HEK293T (cell line): ENCODE measurements at regions not wholly inside any gene's neighbourhood (a gene's known extent, or its start where the extent isn't known, plus 50 kb on each side); places are given as distances from the start of the nearest gene placed in this dataset.

Source experiments
- ARNT ChIP-seq: fragments of 450-650 bp; IDR thresholded peaks from 2 replicates; pipeline ENCODE4 v1.6.1; 2017; ENCODE audit warnings: mild to moderate bottlenecking
- BHLHE40 ChIP-seq: fragments of 450-650 bp; IDR thresholded peaks from 2 replicates; pipeline ENCODE4 v1.6.1; 2016; ENCODE audit warnings: mild to moderate bottlenecking, moderate library complexity, borderline replicate concordance
- ELF4 ChIP-seq: fragments of 450-650 bp; IDR thresholded peaks from 2 replicates; pipeline ENCODE4 v1.6.1; 2017; ENCODE audit warnings: antibody characterized with exemption
- FOXA1 ChIP-seq: fragments of 450-650 bp; IDR thresholded peaks from 2 replicates; pipeline ENCODE4 v1.6.1; 2016; ENCODE audit warnings: mild to moderate bottlenecking
- FOXK2 ChIP-seq: fragments of 450-650 bp; IDR thresholded peaks from 2 replicates; pipeline ENCODE4 v1.6.1; 2016; ENCODE audit warnings: mild to moderate bottlenecking
- FOXM1 ChIP-seq: fragments of 450-650 bp; IDR thresholded peaks from 2 replicates; pipeline ENCODE4 v1.6.1; 2017; ENCODE audit warnings: mild to moderate bottlenecking, borderline replicate concordance
- L3MBTL2 ChIP-seq: fragments of 450-650 bp; conservative IDR thresholded peaks from 2 replicates; pipeline ENCODE4 v1.6.1; 2016; ENCODE audit warnings: mild to moderate bottlenecking
- LEF1 ChIP-seq: fragments of 450-650 bp; IDR thresholded peaks from 2 replicates; pipeline ENCODE4 v1.6.1; 2017; ENCODE audit warnings: mild to moderate bottlenecking, borderline replicate concordance
- NFRKB ChIP-seq: fragments of 450-650 bp; IDR thresholded peaks from 2 replicates; pipeline ENCODE4 v1.6.1; 2016; ENCODE audit warnings: mild to moderate bottlenecking, moderate library complexity
- SP1 ChIP-seq: fragments of 450-650 bp; IDR thresholded peaks from 2 replicates; pipeline ENCODE4 v1.6.1; 2017
- SUZ12 ChIP-seq: fragments of 450-650 bp; IDR thresholded peaks from 2 replicates; pipeline ENCODE4 v1.6.1; 2016; ENCODE audit warnings: mild to moderate bottlenecking
- TARDBP ChIP-seq: fragments of 450-650 bp; IDR thresholded peaks from 2 replicates; pipeline ENCODE4 v1.6.1; 2016
- ZNF384 ChIP-seq: fragments of 450-650 bp; IDR thresholded peaks from 2 replicates; pipeline ENCODE4 v1.6.1; 2016
- TF ChIP-seq, protein P1 (sequence below): fragments of 450-650 bp; IDR thresholded peaks from 2 replicates; pipeline ENCODE4 v1.6.1; 2016

DNA sequence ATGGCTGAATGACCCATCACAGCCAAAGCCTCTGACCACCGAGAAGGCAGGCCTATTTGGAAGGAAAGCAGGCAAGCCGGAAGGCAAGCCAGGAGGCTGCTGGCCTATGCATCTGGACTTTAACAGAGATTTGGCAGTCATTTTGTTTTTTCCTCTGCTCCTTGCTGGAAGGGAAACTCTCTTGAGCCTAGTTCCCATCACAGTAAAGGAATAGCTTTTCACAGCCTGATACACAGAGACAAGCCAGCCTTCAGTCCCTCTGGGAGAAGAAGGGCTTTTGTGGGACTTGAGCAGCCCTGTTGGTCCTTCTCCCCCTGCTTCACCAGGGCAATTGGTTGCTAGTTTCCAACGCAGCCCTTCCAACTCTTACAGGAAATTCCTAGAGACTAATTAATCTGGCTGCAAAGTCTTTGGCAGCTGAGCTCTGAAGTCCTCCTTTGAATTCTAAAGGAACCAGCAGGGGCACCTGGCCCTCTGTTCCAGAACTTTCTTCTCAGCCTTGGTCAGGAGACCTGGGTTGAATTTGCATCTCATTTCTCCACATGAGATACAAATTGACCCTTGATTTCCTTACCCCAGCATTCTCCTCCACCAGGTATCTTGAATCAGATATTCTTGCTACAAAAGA lies 157.3 kb upstream of the EPB41L4A start:
- TF ChIP-seq ARNT (no peak), SUZ12 (no peak), FOXA1 (no peak), ELF4 (no peak), LEF1 (no peak), NFRKB (no peak), TARDBP (no peak), SP1 (no peak), FOXK2 (no peak), L3MBTL2 (no peak), BHLHE40 (no peak), ZNF384 (no peak), FOXM1 (no peak)
- TF ChIP-seq, protein P1, sequence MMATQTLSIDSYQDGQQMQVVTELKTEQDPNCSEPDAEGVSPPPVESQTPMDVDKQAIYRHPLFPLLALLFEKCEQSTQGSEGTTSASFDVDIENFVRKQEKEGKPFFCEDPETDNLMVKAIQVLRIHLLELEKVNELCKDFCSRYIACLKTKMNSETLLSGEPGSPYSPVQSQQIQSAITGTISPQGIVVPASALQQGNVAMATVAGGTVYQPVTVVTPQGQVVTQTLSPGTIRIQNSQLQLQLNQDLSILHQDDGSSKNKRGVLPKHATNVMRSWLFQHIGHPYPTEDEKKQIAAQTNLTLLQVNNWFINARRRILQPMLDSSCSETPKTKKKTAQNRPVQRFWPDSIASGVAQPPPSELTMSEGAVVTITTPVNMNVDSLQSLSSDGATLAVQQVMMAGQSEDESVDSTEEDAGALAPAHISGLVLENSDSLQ = no peak
